IPS-20b (cell line): ENCODE measurements at regions not wholly inside any gene's neighbourhood (a gene's known extent, or its start where the extent isn't known, plus 50 kb on each side); places are given as distances from the start of the nearest gene placed in this dataset.

ENCODE experiments used
- H3K27ac ChIP-seq: one replicate; pipeline ENCODE4 v1.5.1; 2013; ENCODE audit warnings: low read length
- H3K27me3 ChIP-seq: 2 replicates; pipeline ENCODE4 v1.6.1; 2013; ENCODE audit warnings: mild to moderate bottlenecking, low read length, inconsistent platforms; ENCODE audit not compliant: insufficient read depth
- H3K36me3 ChIP-seq: 2 replicates; pipeline ENCODE4 v1.6.1; 2013; ENCODE audit warnings: low read depth, mild to moderate bottlenecking, inconsistent platforms, low read length, moderate library complexity; ENCODE audit not compliant: insufficient read depth
- H3K4me1 ChIP-seq: 2 replicates; pipeline ENCODE4 v1.6.1; 2013; ENCODE audit warnings: mild to moderate bottlenecking, control low read depth, inconsistent platforms, low read length, moderate library complexity; ENCODE audit not compliant: insufficient read depth
- H3K4me3 ChIP-seq: 2 replicates; pipeline ENCODE4 v1.5.1; 2013; ENCODE audit warnings: mild to moderate bottlenecking, low read length, inconsistent platforms
- H3K9ac ChIP-seq: 2 replicates; pipeline ENCODE4 v1.6.1; 2013; ENCODE audit warnings: low read depth, mild to moderate bottlenecking, inconsistent platforms, low read length, moderate library complexity
- H3K9me3 ChIP-seq: 2 replicates; pipeline ENCODE4 v1.6.1; 2013; ENCODE audit warnings: mild to moderate bottlenecking, low read depth, low read length, inconsistent platforms; ENCODE audit not compliant: insufficient read depth

DNA sequence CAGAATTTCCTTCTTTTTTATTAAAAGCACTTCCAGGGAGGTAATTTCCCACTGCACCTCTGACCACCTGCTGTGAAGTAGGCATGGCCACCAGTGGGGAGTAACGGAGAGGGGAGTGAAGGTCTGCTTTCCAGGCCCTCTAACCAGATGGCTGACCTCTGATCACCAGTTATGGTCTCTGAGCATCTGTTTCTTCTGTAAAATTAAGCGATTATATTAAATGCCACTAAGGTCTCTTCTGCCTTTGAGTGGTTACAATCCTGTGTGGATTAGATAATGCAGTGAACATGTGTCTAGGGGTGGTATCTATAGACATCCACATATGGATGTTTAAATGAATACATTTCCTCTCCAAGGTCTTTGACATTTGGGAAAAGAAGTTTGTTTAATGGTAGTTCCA lies 199.6 kb downstream of the HERPUD2 start:
- Histone ChIP-seq H3K4me1 (0 out of 2 replicates have a peak, but pooled peaks cover 2% of the 10 kb centered on the region), H3K9ac (no peak overlapping the region), H3K4me3 (no peak overlapping the region), H3K36me3 (no peaks in the 10 kb centered on the region), H3K27ac (no peak overlapping the region), H3K27me3 (no peaks in the 10 kb centered on the region), H3K9me3 (no peaks in the 10 kb centered on the region)

DNA sequence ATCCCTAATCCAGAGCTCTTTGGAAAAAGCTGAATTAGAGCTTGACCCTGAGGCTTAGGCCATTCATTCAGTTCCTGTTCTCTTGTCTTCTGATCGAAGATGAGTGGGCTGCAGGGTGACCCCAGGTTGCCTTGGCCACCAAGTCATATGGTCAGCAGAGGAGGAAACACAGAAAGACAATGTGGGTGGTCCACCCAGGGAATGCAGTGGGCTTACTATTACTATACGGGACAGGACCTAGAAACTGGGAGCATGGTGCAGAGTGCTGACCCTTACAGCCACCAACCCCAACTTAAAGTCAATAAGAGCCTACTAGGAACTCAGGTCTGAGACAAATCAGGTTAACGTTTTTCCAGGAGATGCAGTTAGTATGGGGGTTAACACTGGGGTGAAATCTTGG lies 200.5 kb downstream of the HERPUD2 start:
- H3K27me3 ChIP-seq, result no peaks in the 10 kb centered on the region
- H3K36me3 ChIP-seq, result no peaks in the 10 kb centered on the region
- H3K4me3 ChIP-seq, result no peak overlapping the region
- no peaks in the 10 kb centered on the region for H3K9me3 ChIP-seq
- H3K27ac ChIP-seq, result no peak overlapping the region
- H3K4me1 ChIP-seq, result 0 out of 2 replicates have a peak, but pooled peaks cover 2% of the 10 kb centered on the region
- no peak overlapping the region for H3K9ac ChIP-seq

DNA sequence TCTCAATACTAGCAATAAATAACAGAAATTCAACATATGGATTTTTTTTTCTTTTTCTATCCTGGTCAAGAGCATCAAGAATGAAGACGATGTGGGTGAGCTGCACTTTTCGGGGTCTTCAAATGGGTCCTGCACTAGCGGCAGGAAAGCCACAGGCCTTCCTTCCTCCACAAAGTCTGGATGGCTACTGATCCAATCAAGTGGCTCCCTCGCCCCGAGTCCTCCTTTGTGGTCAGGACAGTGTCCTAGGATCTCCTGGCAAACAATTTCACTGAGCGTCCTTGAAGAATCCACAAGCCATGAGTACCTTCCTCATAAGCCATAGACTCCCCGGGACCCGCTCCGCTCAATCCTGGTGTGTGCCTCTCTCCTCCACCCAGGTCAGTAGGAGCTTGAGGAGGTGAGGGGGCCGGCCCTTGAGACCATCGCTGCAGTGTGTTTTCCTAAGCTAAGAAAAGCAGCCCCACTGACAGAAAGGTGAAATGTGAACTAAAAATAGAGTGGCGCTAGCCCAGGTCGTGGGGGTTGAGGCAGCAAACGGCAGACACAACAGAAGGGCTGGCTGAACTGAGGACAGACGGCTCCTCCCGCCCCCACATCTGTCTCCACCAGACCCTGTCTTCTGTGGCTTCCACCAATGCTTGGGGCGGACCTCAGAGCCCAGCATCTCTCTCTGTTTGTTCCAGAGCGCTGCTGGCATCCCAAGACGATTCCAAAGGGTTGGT lies 202.3 kb downstream of the HERPUD2 start:
- H3K27ac ChIP-seq, result no peak overlapping the region
- no peaks in the 10 kb centered on the region for H3K36me3 ChIP-seq
- H3K9me3 ChIP-seq, result no peaks in the 10 kb centered on the region
- no peak overlapping the region for H3K4me3 ChIP-seq
- no peaks in the 10 kb centered on the region for H3K27me3 ChIP-seq
- 0 out of 2 replicates have a peak, but pooled peaks cover 2% of the 10 kb centered on the region for H3K4me1 ChIP-seq
- no peak overlapping the region for H3K9ac ChIP-seq

DNA sequence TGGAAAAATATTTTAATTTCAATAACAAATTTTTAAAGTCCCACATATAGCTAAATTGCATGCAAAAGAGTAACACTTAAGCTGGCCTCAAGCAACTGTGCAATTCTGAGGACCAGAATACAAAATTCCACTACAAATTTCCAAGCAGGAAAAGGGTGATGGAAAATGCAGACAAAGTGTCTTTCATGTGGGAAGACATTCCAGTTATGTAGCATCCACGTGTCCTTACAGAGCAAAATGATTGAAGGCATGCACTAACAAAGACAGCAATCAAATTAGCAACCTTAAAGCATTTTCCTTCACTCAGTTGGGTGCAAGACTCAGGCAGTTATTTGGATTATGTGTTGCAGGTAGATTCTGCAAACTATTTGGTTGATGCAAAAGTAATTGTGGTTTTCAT lies 203.7 kb downstream of the HERPUD2 start:
- Histone ChIP-seq H3K9ac (no peak overlapping the region), H3K27ac (no peak overlapping the region), H3K4me3 (no peak overlapping the region), H3K9me3 (no peaks in the 10 kb centered on the region), H3K27me3 (no peaks in the 10 kb centered on the region), H3K36me3 (no peaks in the 10 kb centered on the region), H3K4me1 (0 out of 2 replicates have a peak, but pooled peaks cover 2% of the 10 kb centered on the region)

DNA sequence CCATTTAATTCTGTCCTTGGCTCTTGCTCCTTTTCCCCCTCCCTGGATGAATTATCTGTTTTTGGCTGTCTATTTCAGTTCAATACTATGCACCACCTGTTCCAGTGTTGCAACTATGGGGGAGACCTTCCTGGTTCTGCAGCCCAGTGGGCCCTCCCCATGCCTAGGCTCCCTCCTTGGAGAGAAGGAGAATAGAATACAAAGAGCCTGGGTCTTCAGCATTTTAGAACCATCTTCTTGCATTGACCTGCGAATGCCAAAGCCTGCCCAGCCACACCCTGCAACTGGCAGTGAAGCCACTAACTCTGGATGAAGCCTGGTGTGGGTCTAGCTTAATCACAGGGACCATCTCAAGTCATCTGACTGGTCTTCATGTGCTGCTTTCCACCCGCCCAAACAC lies 207.1 kb downstream of the HERPUD2 start:
- Histone ChIP-seq H3K27ac (no peak overlapping the region), H3K36me3 (no peaks in the 10 kb centered on the region), H3K9ac (no peak overlapping the region), H3K27me3 (no peaks in the 10 kb centered on the region), H3K4me3 (no peak overlapping the region), H3K9me3 (no peaks in the 10 kb centered on the region), H3K4me1 (0 out of 2 replicates have a peak, but pooled peaks cover 2% of the 10 kb centered on the region)

DNA sequence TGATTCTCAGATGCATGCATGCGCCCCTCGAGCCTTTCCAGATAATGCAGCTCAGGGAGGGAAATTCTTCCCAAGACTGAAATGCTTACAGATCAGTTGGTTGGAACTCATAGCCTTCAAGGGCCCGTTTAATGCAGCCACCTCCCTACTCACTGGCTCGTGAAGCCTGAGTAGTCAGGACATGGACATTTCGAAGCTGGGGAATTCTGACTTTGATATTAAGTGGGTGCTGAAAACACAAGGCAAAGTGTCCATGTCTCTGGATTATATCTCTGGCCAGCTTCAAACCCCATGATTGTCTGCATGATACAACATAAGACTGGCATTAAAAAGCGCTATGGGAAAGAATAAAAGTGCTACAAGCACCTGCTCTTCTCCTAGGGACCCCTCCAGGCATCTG lies 207.5 kb downstream of the HERPUD2 start:
- Histone ChIP-seq H3K9me3 (no peaks in the 10 kb centered on the region), H3K27ac (no peak overlapping the region), H3K36me3 (no peaks in the 10 kb centered on the region), H3K4me3 (no peak overlapping the region), H3K27me3 (no peaks in the 10 kb centered on the region), H3K4me1 (0 out of 2 replicates have a peak, but pooled peaks cover 2% of the 10 kb centered on the region), H3K9ac (no peak overlapping the region)

DNA sequence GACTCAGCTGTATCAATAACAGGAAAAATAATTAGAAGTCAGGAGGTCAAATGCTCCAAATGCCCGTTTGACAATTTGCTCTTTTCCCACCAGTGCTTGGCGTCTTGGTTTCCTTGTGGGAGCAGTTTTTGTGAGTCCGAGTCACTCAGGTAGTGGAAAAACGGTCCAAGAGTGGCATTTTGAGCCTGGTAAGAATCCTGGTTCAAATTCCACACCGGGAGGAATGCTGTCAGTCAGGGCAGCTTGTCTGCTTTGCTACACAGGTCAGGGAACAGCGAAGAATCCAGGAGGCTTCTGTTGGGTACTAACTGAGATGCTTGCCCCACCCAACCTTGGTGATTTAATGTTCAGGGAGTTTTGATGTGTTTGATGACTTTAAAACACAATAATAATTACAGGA lies 209.5 kb downstream of the HERPUD2 start:
- Histone ChIP-seq H3K36me3 (no peaks in the 10 kb centered on the region), H3K4me1 (no peaks in the 10 kb centered on the region)

DNA sequence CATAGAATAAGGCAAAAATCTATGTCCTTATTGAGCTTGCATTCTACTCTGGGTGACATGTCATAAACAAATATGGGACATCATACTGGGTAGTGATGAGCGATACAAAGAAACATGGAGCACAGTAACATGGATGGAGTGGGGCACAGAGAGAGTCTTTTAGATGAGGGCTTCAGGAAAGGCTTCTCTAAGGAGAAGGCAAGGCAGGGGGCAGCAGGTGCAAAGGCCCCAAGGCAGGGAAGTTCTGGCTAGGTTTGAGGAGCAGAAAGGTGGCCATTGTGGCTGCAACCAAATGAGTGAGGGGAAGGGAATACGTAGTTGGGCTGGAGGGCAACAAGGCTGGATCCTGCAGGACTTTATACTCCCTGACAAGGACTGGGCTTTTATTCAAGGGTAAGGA lies 211.4 kb downstream of the HERPUD2 start:
- no peak overlapping the region for H3K27ac ChIP-seq
- H3K27me3 ChIP-seq, result no peaks in the 10 kb centered on the region
- H3K36me3 ChIP-seq, result no peaks in the 10 kb centered on the region

More for the DNA sequence above, 209.5 kb downstream of the HERPUD2 start:
- H3K27me3 ChIP-seq, result no peaks in the 10 kb centered on the region
- no peak overlapping the region for H3K27ac ChIP-seq
- no peak overlapping the region for H3K9ac ChIP-seq
- no peak overlapping the region for H3K4me3 ChIP-seq
- H3K9me3 ChIP-seq, result no peaks in the 10 kb centered on the region

DNA sequence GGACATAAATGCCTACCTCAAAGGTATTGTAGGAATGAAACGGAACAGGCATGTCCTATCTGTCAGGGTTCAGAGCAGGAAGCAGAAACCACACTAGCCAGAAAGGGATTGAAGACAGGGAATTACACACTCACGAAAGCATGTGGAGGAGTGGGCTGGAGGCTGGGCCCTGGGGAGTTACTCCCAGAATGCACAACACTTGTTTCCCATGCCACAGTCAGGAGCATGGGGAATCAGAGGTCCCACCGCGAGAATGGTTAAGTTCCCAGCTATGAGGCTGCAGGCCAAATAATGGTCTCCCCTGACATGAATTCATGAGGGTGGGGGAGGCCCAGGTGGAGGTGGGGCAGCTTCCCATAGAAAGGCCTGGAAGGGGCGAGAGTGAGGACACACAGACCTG lies 212.7 kb downstream of the HERPUD2 start:
- H3K4me1 ChIP-seq, result no peaks in the 10 kb centered on the region

More for the DNA sequence above, 211.4 kb downstream of the HERPUD2 start:
- Histone ChIP-seq H3K9ac (no peak overlapping the region), H3K9me3 (no peaks in the 10 kb centered on the region), H3K4me3 (no peak overlapping the region), H3K4me1 (no peaks in the 10 kb centered on the region)

DNA sequence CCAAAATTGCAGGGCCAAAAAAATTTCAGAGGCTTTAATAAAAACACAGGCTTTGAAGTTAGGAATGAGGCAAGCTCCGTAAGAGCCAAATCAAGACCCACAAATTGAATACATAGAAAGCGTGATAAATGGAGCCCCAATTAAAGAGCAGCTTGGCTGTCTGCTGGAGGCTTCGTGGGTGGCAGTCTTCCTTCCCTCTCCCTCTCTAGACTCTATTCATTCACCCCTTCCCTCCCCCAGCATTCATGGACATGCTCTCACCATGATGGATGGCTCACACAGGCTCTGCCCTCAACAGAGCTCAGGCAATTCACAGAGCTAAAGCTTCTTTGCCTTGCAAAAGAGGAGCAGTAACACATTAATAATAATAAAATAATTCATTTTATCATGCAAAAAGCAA lies 214.1 kb downstream of the HERPUD2 start:
- no peaks in the 10 kb centered on the region for H3K9me3 ChIP-seq
- no peak overlapping the region for H3K4me3 ChIP-seq
- no peaks in the 10 kb centered on the region for H3K27me3 ChIP-seq
- H3K4me1 ChIP-seq, result no peaks in the 10 kb centered on the region
- no peak overlapping the region for H3K27ac ChIP-seq
- H3K9ac ChIP-seq, result no peak overlapping the region
- H3K36me3 ChIP-seq, result no peaks in the 10 kb centered on the region

More for the DNA sequence above, 212.7 kb downstream of the HERPUD2 start:
- Histone ChIP-seq H3K36me3 (no peaks in the 10 kb centered on the region), H3K9ac (no peak overlapping the region), H3K27me3 (no peaks in the 10 kb centered on the region), H3K9me3 (no peaks in the 10 kb centered on the region), H3K4me3 (no peak overlapping the region), H3K27ac (no peak overlapping the region)

DNA sequence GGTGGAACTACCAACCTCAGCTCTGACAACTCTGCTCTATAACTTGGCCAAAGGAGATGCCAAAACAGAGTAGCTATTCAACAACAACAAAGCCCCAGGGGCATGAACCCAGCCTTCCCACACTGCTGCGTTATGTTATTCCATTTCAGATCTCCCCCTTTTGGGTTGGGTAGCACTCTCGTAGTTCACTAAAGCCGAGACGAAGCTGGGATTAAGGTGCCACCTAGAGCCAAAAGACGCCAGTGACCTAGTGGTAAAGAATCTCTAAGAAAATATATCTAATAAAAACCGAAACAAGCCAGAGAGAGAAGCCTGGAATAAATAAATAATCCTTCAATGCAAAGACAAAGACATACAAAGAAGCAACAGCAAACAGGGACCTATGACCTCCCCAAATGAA lies 217.3 kb downstream of the HERPUD2 start:
- H3K9ac ChIP-seq, result no peak overlapping the region
- no peaks in the 10 kb centered on the region for H3K27me3 ChIP-seq
- H3K9me3 ChIP-seq, result no peaks in the 10 kb centered on the region
- no peak overlapping the region for H3K27ac ChIP-seq
- no peaks in the 10 kb centered on the region for H3K36me3 ChIP-seq
- no peak overlapping the region for H3K4me3 ChIP-seq
- H3K4me1 ChIP-seq, result no peaks in the 10 kb centered on the region

DNA sequence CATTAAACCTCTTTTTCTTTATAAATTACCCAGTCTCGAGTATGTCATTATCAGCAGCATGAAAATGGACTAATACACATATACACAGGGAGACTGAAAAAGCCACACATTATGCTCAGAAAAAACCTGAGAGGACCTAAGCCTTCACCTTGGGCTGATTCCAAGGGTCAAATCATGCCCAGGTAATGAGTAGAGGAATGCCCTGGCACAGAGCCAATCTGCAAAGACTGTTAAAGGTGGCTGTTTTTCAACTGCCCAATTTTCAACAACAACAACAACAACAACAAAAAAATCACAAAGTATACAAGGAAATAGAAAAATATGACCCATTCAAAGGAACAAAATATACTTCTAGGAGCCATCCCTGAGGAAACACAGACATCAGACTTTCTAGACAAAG lies 220.2 kb upstream of the TBX20 start:
- no peak overlapping the region for H3K4me3 ChIP-seq
- no peaks in the 10 kb centered on the region for H3K27me3 ChIP-seq
- no peaks in the 10 kb centered on the region for H3K9me3 ChIP-seq
- no peak overlapping the region for H3K9ac ChIP-seq
- H3K4me1 ChIP-seq, result no peaks in the 10 kb centered on the region
- no peaks in the 10 kb centered on the region for H3K36me3 ChIP-seq
- no peak overlapping the region for H3K27ac ChIP-seq
